GM23248 (cell line): ENCODE measurements at regions not wholly inside any gene's neighbourhood (a gene's known extent, or its start where the extent isn't known, plus 50 kb on each side); places are given as distances from the start of the nearest gene placed in this dataset.
"Not testable (repeated sequence)": the region's sequence is repeated elsewhere in the genome, so short reads cannot be mapped to it uniquely, and the experiment has no call there.

Experiments
- EZH2 ChIP-seq: fragments of 200-600 bp; sonication (generic); IDR thresholded peaks from 2 replicates; pipeline ENCODE4 v1.6.1; 2018; ENCODE audit warnings: antibody characterized with exemption, mild to moderate bottlenecking; ENCODE audit not compliant: insufficient read depth, poor library complexity, severe bottlenecking
- EZH2phosphoT487 ChIP-seq: fragments of 200-600 bp; sonication (generic); IDR thresholded peaks from 2 replicates; pipeline ENCODE4 v1.6.1; 2018; ENCODE audit warnings: antibody characterized with exemption, moderate library complexity, mild to moderate bottlenecking, low read depth; ENCODE audit not compliant: insufficient read depth

GRCh38 chr20:48512539-48512938 is 315.3 kb downstream of the PREX1 start:
- not testable (repeated sequence) for TF ChIP-seq EZH2phosphoT487, EZH2
